ENCODE measurements at regions not wholly inside any gene's neighbourhood (a gene's known extent, or its start where the extent isn't known, plus 50 kb on each side); places are given as distances from the start of the nearest gene placed in this dataset.

GRCh38 chr3:159837725-159838124 is 150.9 kb upstream of the IL12A start:
- Histone ChIP-seq H3K27ac (ENCODE audit: insufficient read depth, low read length) (no peak overlapping the region), H3K27me3 (ENCODE audit: control insufficient read depth, insufficient read depth, low read length) (no peaks in the 10 kb centered on the region), H4K20me1 (ENCODE audit: control insufficient read depth, extremely low read depth, insufficient read depth, low read length) (no peaks in the 10 kb centered on the region)

GRCh38 chr3:159838938-159839337 is 149.7 kb upstream of the IL12A start:
- no peaks in the 10 kb centered on the region for H4K20me1 ChIP-seq (ENCODE audit: control insufficient read depth, extremely low read depth, insufficient read depth, low read length)
- TF ChIP-seq EZH2 (IDR thresholded peaks at IDR 0.05; ENCODE audit: low read length, missing control alignments): no peak
- no peak for TF ChIP-seq CTCF (conservative IDR thresholded peaks at IDR 0.05 in 1 of 2, IDR thresholded peaks at IDR 0.05 in 1 of 2; ENCODE audit: low read depth in 1 of 2, low read length in 2 of 2)

More at GRCh38 chr3:159837725-159838124, 150.9 kb upstream of the IL12A start:
- Histone ChIP-seq H2AFZ (ENCODE audit: low read length) (no peak overlapping the region), H3K4me2 (ENCODE audit: extremely low read depth, insufficient read depth, low read length) (no peak overlapping the region), H3K9me3 (ENCODE audit: control insufficient read depth, insufficient read depth, low read depth, low read length) (no peaks in the 10 kb centered on the region), H3K36me3 (ENCODE audit: control insufficient read depth, insufficient read depth, low read length) (no peaks in the 10 kb centered on the region), H3K79me2 (ENCODE audit: control insufficient read depth, insufficient read depth, low read length) (peaks cover 32% of the 10 kb centered on the region), H3K4me3 (replicated peaks in 1 of 4; ENCODE audit: control extremely low read depth in 1 of 4, insufficient read depth in 1 of 4, low read depth in 3 of 4, low read length in 4 of 4) (no peak overlapping the region), H3K9ac (ENCODE audit: insufficient read depth, low read length) (no peak overlapping the region), H3K4me1 (ENCODE audit: control insufficient read depth, extremely low read depth, insufficient read depth, low read length) (peaks cover 2% of the 10 kb centered on the region)
- no peak for TF ChIP-seq CTCF (conservative IDR thresholded peaks at IDR 0.05 in 1 of 2, IDR thresholded peaks at IDR 0.05 in 1 of 2; ENCODE audit: low read depth in 1 of 2, low read length in 2 of 2)
- TF ChIP-seq EZH2 (IDR thresholded peaks at IDR 0.05; ENCODE audit: low read length, missing control alignments): no peak
- peak in 1 of 2 donors; percentile 49 for DNase-seq (ENCODE audit: low read depth in 2 of 2)

GRCh38 chr3:159839561-159840379 is 148.9 kb upstream of the IL12A start, which contains the start of gene SCHIP1:
Gene SCHIP1, plus strand, starts transcription at chr3:159839861.
- Histone ChIP-seq H3K27me3 (ENCODE audit: control insufficient read depth, insufficient read depth, low read length) (no peaks in the 10 kb centered on the region), H3K79me2 (ENCODE audit: control insufficient read depth, insufficient read depth, low read length) (peaks cover 25% of the 10 kb centered on the region), H3K4me1 (ENCODE audit: control insufficient read depth, extremely low read depth, insufficient read depth, low read length) (peaks cover 6% of the 10 kb centered on the region), H4K20me1 (ENCODE audit: control insufficient read depth, extremely low read depth, insufficient read depth, low read length) (no peaks in the 10 kb centered on the region), H3K36me3 (ENCODE audit: control insufficient read depth, insufficient read depth, low read length) (no peaks in the 10 kb centered on the region), H3K4me3 (replicated peaks in 1 of 4; ENCODE audit: control extremely low read depth in 1 of 4, insufficient read depth in 1 of 4, low read depth in 3 of 4, low read length in 4 of 4) (peak within 1 kb of the TSS in 2 of 4 experiments; percentile 34 to 66), H3K9ac (ENCODE audit: insufficient read depth, low read length) (no peak within 1 kb of the TSS), H2AFZ (ENCODE audit: low read length) (no peak within 1 kb of the TSS), H3K9me3 (ENCODE audit: control insufficient read depth, insufficient read depth, low read depth, low read length) (no peaks in the 10 kb centered on the region), H3K4me2 (ENCODE audit: extremely low read depth, insufficient read depth, low read length) (no peak within 1 kb of the TSS), H3K27ac (ENCODE audit: insufficient read depth, low read length) (no peak within 1 kb of the TSS)
- peak; percentile 40 to 60 for DNase-seq (ENCODE audit: low read depth in 2 of 2)
- TF ChIP-seq CTCF (conservative IDR thresholded peaks at IDR 0.05 in 1 of 2, IDR thresholded peaks at IDR 0.05 in 1 of 2; ENCODE audit: low read depth in 1 of 2, low read length in 2 of 2) (no peak), EZH2 (IDR thresholded peaks at IDR 0.05; ENCODE audit: low read length, missing control alignments) (no peak)

More at GRCh38 chr3:159838938-159839337, 149.7 kb upstream of the IL12A start:
- no peak overlapping the region for H3K27ac ChIP-seq (ENCODE audit: insufficient read depth, low read length)
- H3K36me3 ChIP-seq (ENCODE audit: control insufficient read depth, insufficient read depth, low read length): no peaks in the 10 kb centered on the region
- H3K79me2 ChIP-seq (ENCODE audit: control insufficient read depth, insufficient read depth, low read length): peaks cover 26% of the 10 kb centered on the region
- H3K9me3 ChIP-seq (ENCODE audit: control insufficient read depth, insufficient read depth, low read depth, low read length): no peaks in the 10 kb centered on the region
- H3K4me3 ChIP-seq (replicated peaks in 1 of 4; ENCODE audit: control extremely low read depth in 1 of 4, insufficient read depth in 1 of 4, low read depth in 3 of 4, low read length in 4 of 4): no peak overlapping the region
- H3K4me2 ChIP-seq (ENCODE audit: extremely low read depth, insufficient read depth, low read length): no peak overlapping the region
- H3K9ac ChIP-seq (ENCODE audit: insufficient read depth, low read length): no peak overlapping the region
- H3K4me1 ChIP-seq (ENCODE audit: control insufficient read depth, extremely low read depth, insufficient read depth, low read length): peaks cover 2% of the 10 kb centered on the region
- no peak for DNase-seq (ENCODE audit: low read depth in 2 of 2)
- no peaks in the 10 kb centered on the region for H3K27me3 ChIP-seq (ENCODE audit: control insufficient read depth, insufficient read depth, low read length)
- H2AFZ ChIP-seq (ENCODE audit: low read length): no peak overlapping the region
